GM12878 (cell line): ENCODE measurements at regions not wholly inside any gene's neighbourhood (a gene's known extent, or its start where the extent isn't known, plus 50 kb on each side); places are given as distances from the start of the nearest gene placed in this dataset.

ENCODE experiments used
- ATAC-seq: fragments of 200-7000 bp; cut with Tn5 transposase; 3 replicates; pipeline ENCODE4 v1.9.1; 2020; ENCODE audit warnings: mild to moderate bottlenecking, moderate library complexity
- BruUV-seq: library from RNA; stranded (reverse); fragments of 400-500 nt; replicated peaks from 2 replicates; lab custom pipeline; 2021; lab: Mats Ljungman, UMichigan
- CTCF ChIA-PET: fragments of 300-600 bp; sonication (Branson Sonifier 250); formaldehyde crosslinking; extraction: SDS; loops from one replicate; lab custom pipeline; 2021; ENCODE audit warnings: inconsistent platforms; lab: Yijun Ruan, JAX
- POLR2A ChIA-PET: fragments of 350-600 bp; formaldehyde crosslinking; extraction: SDS; loops from one replicate; lab custom pipeline; 2021; ENCODE audit warnings: inconsistent platforms; lab: Charles Lee
- RAD21 ChIA-PET: fragments of 300-600 bp; sonication (Branson Sonifier 250); formaldehyde crosslinking; loops from one replicate; lab custom pipeline; 2023; ENCODE audit warnings: antibody characterized with exemption; ENCODE audit not compliant: unreplicated experiment; lab: Charles Lee
- SMC1A ChIA-PET: fragments of 300-600 bp; sonication (Branson Sonifier 250); formaldehyde crosslinking; loops from one replicate; lab custom pipeline; 2023; ENCODE audit not compliant: unreplicated experiment, uncharacterized antibody; lab: Charles Lee
- DNase-seq: peaks from one replicate; pipeline ENCODE4 v3.0.0-alpha.2; 2011; ENCODE audit warnings: low read depth, low spot score
- FAIRE-seq: peaks from 3 replicates; lab custom pipeline; 2011; peaks lifted over from hg19 to GRCh38; lab: Jason Lieb, UNC
- H2AFZ ChIP-seq: 2 replicates; pipeline ENCODE4 v1.6.0; 2011; ENCODE audit warnings: low read depth, low read length, control low read depth; ENCODE audit not compliant: control insufficient read depth
- H3K27ac ChIP-seq: 2 replicates; pipeline ENCODE4 v1.5.1; 2011; ENCODE audit warnings: control low read depth; ENCODE audit not compliant: control insufficient read depth, insufficient read depth
- H3K27me3 ChIP-seq, 2 experiments: replicated peaks in 1 of 2; 2 replicates each; pipeline versions ENCODE4 v1.6.0 to v1.6.1; 2011; ENCODE audit warnings: low read length in 1 of 2; ENCODE audit not compliant: control insufficient read depth in 2 of 2, insufficient read depth in 2 of 2
- H3K36me3 ChIP-seq, 2 experiments: 2 replicates each; pipeline ENCODE4 v1.5.1; 2011; ENCODE audit warnings: low read length in 1 of 2; ENCODE audit not compliant: control insufficient read depth in 2 of 2, insufficient read depth in 2 of 2
- H3K4me1 ChIP-seq: 2 replicates; pipeline ENCODE4 v1.6.1; 2011; ENCODE audit warnings: mild to moderate bottlenecking, low read length, moderate library complexity, mixed read lengths; ENCODE audit not compliant: control insufficient read depth, insufficient read depth
- H3K4me2 ChIP-seq: 2 replicates; pipeline ENCODE4 v1.6.0; 2011; ENCODE audit warnings: control low read depth; ENCODE audit not compliant: control insufficient read depth, insufficient read depth
- H3K4me3 ChIP-seq: fragments of 200-600 bp; sonication (generic); 2 replicates; pipeline ENCODE4 v1.5.1; 2016
- H3K79me2 ChIP-seq: 2 replicates; pipeline ENCODE4 v1.6.0; 2011; ENCODE audit warnings: low read length; ENCODE audit not compliant: control insufficient read depth, insufficient read depth
- H3K9ac ChIP-seq: 2 replicates; pipeline ENCODE4 v1.8.0; 2011; ENCODE audit warnings: low read length, control low read depth, mixed read lengths; ENCODE audit not compliant: control insufficient read depth, insufficient read depth
- H3K9me3 ChIP-seq: replicated peaks from 3 replicates; pipeline ENCODE4 v1.5.1; 2011; ENCODE audit warnings: mild to moderate bottlenecking, low read length; ENCODE audit not compliant: control insufficient read depth, insufficient read depth
- H4K20me1 ChIP-seq: 2 replicates; pipeline ENCODE4 v1.6.0; 2011; ENCODE audit not compliant: control insufficient read depth, insufficient read depth
- BACH1 ChIP-seq: fragments of 450-650 bp; IDR thresholded peaks from 2 replicates; pipeline ENCODE4 v1.6.1; 2017; ENCODE audit warnings: mild to moderate bottlenecking, borderline replicate concordance
- CBX5 ChIP-seq: sonication (generic); IDR thresholded peaks from 2 replicates; pipeline ENCODE4 v1.6.1; 2016; ENCODE audit warnings: low read depth, moderate library complexity, mild to moderate bottlenecking, inconsistent platforms
- ETV6 ChIP-seq, 2 experiments: fragments of 450-650 bp in 1 of 2; IDR thresholded peaks in 1 of 2; conservative IDR thresholded peaks in 1 of 2; 2 replicates each; pipeline ENCODE4 v1.6.1; 2014; ENCODE audit warnings: antibody characterized with exemption in 1 of 2, borderline replicate concordance in 1 of 2, low read depth in 1 of 2, mild to moderate bottlenecking in 1 of 2, moderate library complexity in 1 of 2
- EZH2 ChIP-seq: IDR thresholded peaks from 2 replicates; pipeline ENCODE4 v1.6.1; 2012; ENCODE audit warnings: low read depth, mild to moderate bottlenecking, control low read depth, inconsistent platforms, low read length, borderline replicate concordance; ENCODE audit not compliant: control insufficient read depth
- GABPA ChIP-seq: IDR thresholded peaks from 2 replicates; pipeline ENCODE4 v1.6.1; 2014; ENCODE audit warnings: antibody characterized with exemption, low read depth, mild to moderate bottlenecking, inconsistent platforms
- IKZF2 ChIP-seq, 2 experiments: fragments of 450-650 bp; IDR thresholded peaks; 2 replicates each; pipeline ENCODE4 v1.6.1; 2017; ENCODE audit warnings: mild to moderate bottlenecking in 2 of 2, moderate library complexity in 2 of 2
- IRF4 ChIP-seq: IDR thresholded peaks from 2 replicates; pipeline ENCODE4 v1.6.1; 2011; ENCODE audit warnings: low read depth, low read length
- KAT2A ChIP-seq: conservative IDR thresholded peaks from 2 replicates; pipeline ENCODE4 v1.6.1; 2011; ENCODE audit warnings: low read depth, low read length; ENCODE audit not compliant: control insufficient read depth
- LARP7 ChIP-seq: fragments of 450-650 bp; IDR thresholded peaks from 2 replicates; pipeline ENCODE4 v1.6.1; 2017; ENCODE audit warnings: mild to moderate bottlenecking
- MYB ChIP-seq: fragments of 150-350 bp; IDR thresholded peaks from 2 replicates; pipeline ENCODE4 v1.6.1; 2014; ENCODE audit warnings: mild to moderate bottlenecking, low read depth, low read length, borderline replicate concordance
- MYC ChIP-seq: IDR thresholded peaks from 2 replicates; pipeline ENCODE4 v1.6.1; 2011; ENCODE audit warnings: mild to moderate bottlenecking, low read length, moderate library complexity, inconsistent platforms; ENCODE audit not compliant: insufficient read depth, insufficient replicate concordance, insufficient read length, severe bottlenecking
- POLR2AphosphoS2 ChIP-seq: IDR thresholded peaks from 2 replicates; pipeline ENCODE4 v1.6.1; 2011; ENCODE audit warnings: low read depth, mild to moderate bottlenecking, low read length, improper control_type of control experiment, moderate library complexity
- POLR2AphosphoS5 ChIP-seq: IDR thresholded peaks from 2 replicates; pipeline ENCODE4 v1.6.1; 2011; ENCODE audit warnings: mild to moderate bottlenecking, low read length, inconsistent platforms
- POU2F2 ChIP-seq: IDR thresholded peaks from 3 replicates; pipeline ENCODE4 v1.6.1; 2011; ENCODE audit warnings: low read depth, mild to moderate bottlenecking, low read length, borderline replicate concordance
- RBBP5 ChIP-seq: fragments of 200-600 bp; sonication (generic); conservative IDR thresholded peaks from 2 replicates; pipeline ENCODE4 v1.6.1; 2016
- SUPT20H ChIP-seq: IDR thresholded peaks from 2 replicates; pipeline ENCODE4 v1.6.1; 2011; ENCODE audit warnings: low read depth, mild to moderate bottlenecking, low read length, moderate library complexity, borderline replicate concordance; ENCODE audit not compliant: control insufficient read depth
- TCF12 ChIP-seq: IDR thresholded peaks from 2 replicates; pipeline ENCODE4 v1.6.1; 2011; ENCODE audit warnings: low read depth, mild to moderate bottlenecking, low read length
- WRNIP1 ChIP-seq: IDR thresholded peaks from 2 replicates; pipeline ENCODE4 v1.6.1; 2011; ENCODE audit warnings: low read depth, low read length, improper control_type of control experiment, borderline replicate concordance
- ZNF24 ChIP-seq: fragments of 450-650 bp; IDR thresholded peaks from 2 replicates; pipeline ENCODE4 v1.6.1; 2017; ENCODE audit warnings: antibody characterized with exemption, mild to moderate bottlenecking
- ZNF274 ChIP-seq: IDR thresholded peaks from one replicate; pipeline ENCODE4 v1.8.0; 2011; ENCODE audit not compliant: insufficient read length, insufficient read depth
- WGBS: methylation state at CpG from one replicate; pipeline ENCODE4 v1.1.6; 2016; ENCODE audit warnings: low lambda C conversion rate; ENCODE audit not compliant: insufficient replicate concordance, insufficient coverage; ENCODE audit errors: missing lambda C conversion rate; 5-methylcytosine and 5-hydroxymethylcytosine counted together
- in situ Hi-C: fragments of 300-500 bp; cut with MboI; formaldehyde crosslinking; loops from 9 replicates; pipeline ENCODE4 v1.14.3; 2018; ENCODE audit warnings: mixed read lengths
- intact Hi-C: fragments of 100-400 bp; cut with micrococcal nuclease; formaldehyde crosslinking; loops from one replicate; pipeline ENCODE4 v1.14.2; 2022; ENCODE audit not compliant: unreplicated experiment
- TF ChIP-seq, protein P1 (sequence below): fragments of 450-650 bp; formaldehyde crosslinking; IDR thresholded peaks from 2 replicates; pipeline ENCODE4 v1.5.0; 2022; ENCODE audit warnings: mild to moderate bottlenecking, missing genetic modification characterization

DNA sequence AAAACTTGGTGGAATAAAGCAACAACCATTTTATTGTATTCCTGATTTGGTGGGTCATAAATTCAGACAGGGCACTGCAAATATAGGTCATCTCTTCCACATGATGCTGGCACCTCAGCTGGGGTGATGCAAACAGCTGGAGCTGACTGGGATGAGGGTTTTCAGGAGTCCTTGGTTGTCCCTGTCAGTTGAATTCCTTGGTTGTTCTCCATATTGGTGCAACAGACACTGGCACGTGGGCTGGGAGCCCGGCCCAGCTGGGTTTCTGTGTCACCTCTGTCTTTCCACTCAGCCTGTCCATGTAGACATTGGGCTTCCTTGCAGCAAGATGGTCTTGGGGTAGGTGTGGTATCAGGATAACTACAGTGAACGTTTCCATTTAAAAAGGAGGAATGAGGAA lies 518.0 kb upstream of the MEF2C start (continued):
- TF ChIP-seq ZNF24 (no peak), SUPT20H (no peak), EZH2 (no peak), IRF4 (no peak), KAT2A (no peak), GABPA (no peak), ETV6 (conservative IDR thresholded peaks at IDR 0.05 in 1 of 2, IDR thresholded peaks at IDR 0.05 in 1 of 2; ENCODE audit: borderline replicate concordance in 1 of 2, low read depth in 1 of 2) (no peak), POLR2AphosphoS2 (no peak), LARP7 (no peak), WRNIP1 (no peak)

DNA sequence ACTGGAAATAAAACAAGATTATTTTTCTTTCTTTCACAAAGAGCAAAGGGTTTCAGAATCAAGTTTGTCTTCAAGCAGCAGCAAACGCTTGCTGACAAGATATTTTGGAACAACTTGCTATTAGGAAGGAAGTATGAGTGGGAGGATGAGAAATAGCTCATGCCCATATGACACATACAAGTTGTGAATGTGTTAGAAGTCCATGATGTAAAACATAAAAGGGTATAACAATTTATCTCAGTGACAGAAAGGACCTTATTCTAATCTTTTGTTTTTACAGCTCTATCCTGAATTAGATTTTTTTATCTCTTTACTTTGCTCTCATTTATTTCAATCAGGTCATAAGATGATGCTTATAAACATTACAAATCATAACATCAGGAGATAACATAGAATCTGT lies 516.6 kb upstream of the MEF2C start:
- ChIA-PET CTCF (interaction anchor here (0.7 to 1.3 kb wide), 3 partner anchors 10 to 51 kb away, joined by 3 to 4 read pairs (median 3); no protein-coding TSS in a partner anchor), RAD21 (interaction anchor here (0.9 to 1.8 kb wide), 10 partner anchors 37 to 670 kb away, joined by 3 to 6 read pairs (median 3); no protein-coding TSS in a partner anchor), SMC1A (interaction anchor here (0.6 to 6.1 kb wide), 16 partner anchors 10 to 167 kb away, joined by 3 to 31 read pairs (median 4); no protein-coding TSS in a partner anchor), POLR2A (interaction anchor here (1.1 to 1.4 kb wide), 2 partner anchors 55 to 98 kb away, joined by 3 read pairs; no protein-coding TSS in a partner anchor)
- DNase-seq, result no peak
- no peaks in the 10 kb centered on the region for H3K79me2 ChIP-seq
- WGBS, result 0% methylated on average over 1 of the region's 1 CpG
- H3K9me3 ChIP-seq, result no peaks in the 10 kb centered on the region; the same call in 1 of the 3 replicates
- no peak overlapping the region for H3K9ac ChIP-seq
- H3K4me2 ChIP-seq, result no peak overlapping the region
- no peak for FAIRE-seq
- H3K36me3 ChIP-seq, result no peaks in the 10 kb centered on the region
- no peaks in the 10 kb centered on the region for H4K20me1 ChIP-seq
- no peak overlapping the region for H3K27ac ChIP-seq
- H2AFZ ChIP-seq, result no peak overlapping the region
- in situ Hi-C loops, result no loop called here
- no peak overlapping the region for H3K4me3 ChIP-seq
- H3K4me1 ChIP-seq, result peaks cover 14% of the 10 kb centered on the region
- H3K27me3 ChIP-seq, result no peaks in the 10 kb centered on the region
- intact Hi-C loops, result no loop called here
- no peak for ATAC-seq
- no TSS peak for BruUV-seq
- TF ChIP-seq, protein P1, sequence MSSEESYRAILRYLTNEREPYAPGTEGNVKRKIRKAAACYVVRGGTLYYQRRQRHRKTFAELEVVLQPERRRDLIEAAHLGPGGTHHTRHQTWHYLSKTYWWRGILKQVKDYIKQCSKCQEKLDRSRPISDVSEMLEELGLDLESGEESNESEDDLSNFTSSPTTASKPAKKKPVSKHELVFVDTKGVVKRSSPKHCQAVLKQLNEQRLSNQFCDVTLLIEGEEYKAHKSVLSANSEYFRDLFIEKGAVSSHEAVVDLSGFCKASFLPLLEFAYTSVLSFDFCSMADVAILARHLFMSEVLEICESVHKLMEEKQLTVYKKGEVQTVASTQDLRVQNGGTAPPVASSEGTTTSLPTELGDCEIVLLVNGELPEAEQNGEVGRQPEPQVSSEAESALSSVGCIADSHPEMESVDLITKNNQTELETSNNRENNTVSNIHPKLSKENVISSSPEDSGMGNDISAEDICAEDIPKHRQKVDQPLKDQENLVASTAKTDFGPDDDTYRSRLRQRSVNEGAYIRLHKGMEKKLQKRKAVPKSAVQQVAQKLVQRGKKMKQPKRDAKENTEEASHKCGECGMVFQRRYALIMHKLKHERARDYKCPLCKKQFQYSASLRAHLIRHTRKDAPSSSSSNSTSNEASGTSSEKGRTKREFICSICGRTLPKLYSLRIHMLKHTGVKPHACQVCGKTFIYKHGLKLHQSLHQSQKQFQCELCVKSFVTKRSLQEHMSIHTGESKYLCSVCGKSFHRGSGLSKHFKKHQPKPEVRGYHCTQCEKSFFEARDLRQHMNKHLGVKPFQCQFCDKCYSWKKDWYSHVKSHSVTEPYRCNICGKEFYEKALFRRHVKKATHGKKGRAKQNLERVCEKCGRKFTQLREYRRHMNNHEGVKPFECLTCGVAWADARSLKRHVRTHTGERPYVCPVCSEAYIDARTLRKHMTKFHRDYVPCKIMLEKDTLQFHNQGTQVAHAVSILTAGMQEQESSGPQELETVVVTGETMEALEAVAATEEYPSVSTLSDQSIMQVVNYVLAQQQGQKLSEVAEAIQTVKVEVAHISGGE (CRISPR knock-in tag), result no peak
- TF ChIP-seq ZNF274 (no peak), MYC (no peak), BACH1 (no peak), MYB (no peak), IKZF2 (IDR thresholded peaks at IDR 0.05) (peak in 1 of 2 experiments; percentile 33; a peak in 1 of 4 replicates), POLR2AphosphoS5 (no peak), CBX5 (no peak), TCF12 (no peak), RBBP5 (no peak), EZH2 (no peak), POU2F2 (no peak)
